IPS-20b (cell line): ENCODE measurements at regions not wholly inside any gene's neighbourhood (a gene's known extent, or its start where the extent isn't known, plus 50 kb on each side); places are given as distances from the start of the nearest gene placed in this dataset.

Experiments used
- H3K27ac ChIP-seq: one replicate; pipeline ENCODE4 v1.5.1; 2013; ENCODE audit warnings: low read length
- H3K27me3 ChIP-seq: 2 replicates; pipeline ENCODE4 v1.6.1; 2013; ENCODE audit warnings: mild to moderate bottlenecking, low read length, inconsistent platforms; ENCODE audit not compliant: insufficient read depth
- H3K36me3 ChIP-seq: 2 replicates; pipeline ENCODE4 v1.6.1; 2013; ENCODE audit warnings: low read depth, mild to moderate bottlenecking, inconsistent platforms, low read length, moderate library complexity; ENCODE audit not compliant: insufficient read depth
- H3K4me1 ChIP-seq: 2 replicates; pipeline ENCODE4 v1.6.1; 2013; ENCODE audit warnings: mild to moderate bottlenecking, control low read depth, inconsistent platforms, low read length, moderate library complexity; ENCODE audit not compliant: insufficient read depth
- H3K4me3 ChIP-seq: 2 replicates; pipeline ENCODE4 v1.5.1; 2013; ENCODE audit warnings: mild to moderate bottlenecking, low read length, inconsistent platforms
- H3K9ac ChIP-seq: 2 replicates; pipeline ENCODE4 v1.6.1; 2013; ENCODE audit warnings: low read depth, mild to moderate bottlenecking, inconsistent platforms, low read length, moderate library complexity
- H3K9me3 ChIP-seq: 2 replicates; pipeline ENCODE4 v1.6.1; 2013; ENCODE audit warnings: mild to moderate bottlenecking, low read depth, low read length, inconsistent platforms; ENCODE audit not compliant: insufficient read depth

- no peak overlapping the region for H3K4me3 ChIP-seq
These were observed 346.5 kb upstream of the XYLT1 start for GRCh38 chr16:17817260-17817659.

GRCh38 chr16:17812771-17813170, 342.0 kb upstream of the XYLT1 start:
- no peaks in the 10 kb centered on the region for H3K27me3 ChIP-seq
- no peak overlapping the region for H3K4me3 ChIP-seq
- H3K9ac ChIP-seq = no peak overlapping the region
- H3K9me3 ChIP-seq = peaks cover 29% of the 10 kb centered on the region; the same call in 1 of the 2 replicates
- no peaks in the 10 kb centered on the region for H3K36me3 ChIP-seq
- H3K27ac ChIP-seq = no peak overlapping the region
- H3K4me1 ChIP-seq = 0 out of 2 replicates have a peak, but pooled peaks cover 3% of the 10 kb centered on the region

More at GRCh38 chr16:17817260-17817659, 346.5 kb upstream of the XYLT1 start:
- Histone ChIP-seq H3K36me3 (no peaks in the 10 kb centered on the region), H3K9ac (no peak overlapping the region), H3K4me1 (0 out of 2 replicates have a peak, but pooled peaks cover 3% of the 10 kb centered on the region), H3K27me3 (no peaks in the 10 kb centered on the region), H3K27ac (no peak overlapping the region), H3K9me3 (peaks cover 30% of the 10 kb centered on the region; the same call in 1 of the 2 replicates)

GRCh38 chr16:17804857-17805256, 334.1 kb upstream of the XYLT1 start:
- no peaks in the 10 kb centered on the region for H3K9me3 ChIP-seq
- no peaks in the 10 kb centered on the region for H3K36me3 ChIP-seq
- H3K27ac ChIP-seq = no peak overlapping the region
- H3K4me3 ChIP-seq = no peak overlapping the region
- peaks cover 5% of the 10 kb centered on the region; the same call in 1 of the 2 replicates for H3K4me1 ChIP-seq
- no peaks in the 10 kb centered on the region for H3K27me3 ChIP-seq
- no peak overlapping the region for H3K9ac ChIP-seq

- no peaks in the 10 kb centered on the region for H3K9me3 ChIP-seq
- H3K27me3 ChIP-seq = no peaks in the 10 kb centered on the region
- H3K9ac ChIP-seq = no peak overlapping the region
- H3K27ac ChIP-seq = no peak overlapping the region
- no peak overlapping the region for H3K4me3 ChIP-seq
- no peaks in the 10 kb centered on the region for H3K36me3 ChIP-seq
- H3K4me1 ChIP-seq = peaks cover 10% of the 10 kb centered on the region
These were observed 333.1 kb upstream of the XYLT1 start for GRCh38 chr16:17803625-17804410.

GRCh38 chr16:17802571-17802970, 331.8 kb upstream of the XYLT1 start:
- Histone ChIP-seq H3K4me3 (no peak overlapping the region), H3K9ac (no peak overlapping the region), H3K9me3 (no peaks in the 10 kb centered on the region), H3K27me3 (no peaks in the 10 kb centered on the region), H3K27ac (no peak overlapping the region), H3K4me1 (peaks cover 10% of the 10 kb centered on the region), H3K36me3 (no peaks in the 10 kb centered on the region)

GRCh38 chr16:17801068-17801467, 330.3 kb upstream of the XYLT1 start:
- H3K4me1 ChIP-seq = peaks cover 10% of the 10 kb centered on the region
- no peak overlapping the region for H3K27ac ChIP-seq
- no peak overlapping the region for H3K9ac ChIP-seq
- no peaks in the 10 kb centered on the region for H3K9me3 ChIP-seq
- no peaks in the 10 kb centered on the region for H3K36me3 ChIP-seq
- no peaks in the 10 kb centered on the region for H3K27me3 ChIP-seq
- H3K4me3 ChIP-seq = no peak overlapping the region

- Histone ChIP-seq H3K9ac (no peak overlapping the region), H3K27me3 (no peaks in the 10 kb centered on the region), H3K4me1 (peaks cover 5% of the 10 kb centered on the region), H3K4me3 (no peak overlapping the region), H3K9me3 (no peaks in the 10 kb centered on the region), H3K36me3 (no peaks in the 10 kb centered on the region), H3K27ac (no peak overlapping the region)
These were observed 328.0 kb upstream of the XYLT1 start for GRCh38 chr16:17798716-17799115.

- Histone ChIP-seq H3K27me3 (no peaks in the 10 kb centered on the region), H3K9ac (no peak overlapping the region), H3K36me3 (no peaks in the 10 kb centered on the region), H3K9me3 (no peaks in the 10 kb centered on the region), H3K27ac (no peak overlapping the region), H3K4me3 (no peak overlapping the region), H3K4me1 (peaks cover 5% of the 10 kb centered on the region; the same call in 1 of the 2 replicates)
These were observed 322.6 kb upstream of the XYLT1 start for GRCh38 chr16:17793354-17793753.

- no peak overlapping the region for H3K4me3 ChIP-seq
- H3K4me1 ChIP-seq = no peaks in the 10 kb centered on the region
- no peak overlapping the region for H3K9ac ChIP-seq
- H3K27ac ChIP-seq = no peak overlapping the region
- H3K36me3 ChIP-seq = no peaks in the 10 kb centered on the region
- H3K9me3 ChIP-seq = no peaks in the 10 kb centered on the region
- no peaks in the 10 kb centered on the region; the same call in 1 of the 2 replicates for H3K27me3 ChIP-seq
These were observed 313.3 kb upstream of the XYLT1 start for GRCh38 chr16:17784073-17784472.

- H3K36me3 ChIP-seq = no peaks in the 10 kb centered on the region
- no peaks in the 10 kb centered on the region; the same call in 1 of the 2 replicates for H3K27me3 ChIP-seq
- no peak overlapping the region for H3K9ac ChIP-seq
- H3K4me3 ChIP-seq = no peak overlapping the region
- no peaks in the 10 kb centered on the region for H3K9me3 ChIP-seq
- no peak overlapping the region for H3K27ac ChIP-seq
- peaks cover 4% of the 10 kb centered on the region; the same call in 1 of the 2 replicates for H3K4me1 ChIP-seq
These were observed 309.4 kb upstream of the XYLT1 start for GRCh38 chr16:17780181-17780580.

- Histone ChIP-seq H3K4me1 (peaks cover 7% of the 10 kb centered on the region; the same call in 1 of the 2 replicates), H3K27ac (no peak overlapping the region), H3K9me3 (no peaks in the 10 kb centered on the region), H3K9ac (no peak overlapping the region), H3K27me3 (no peaks in the 10 kb centered on the region), H3K36me3 (no peaks in the 10 kb centered on the region), H3K4me3 (no peak overlapping the region)
These were observed 306.7 kb upstream of the XYLT1 start for GRCh38 chr16:17777408-17777863.

- H3K4me1 ChIP-seq = peaks cover 7% of the 10 kb centered on the region; the same call in 1 of the 2 replicates
- no peaks in the 10 kb centered on the region for H3K27me3 ChIP-seq
- H3K36me3 ChIP-seq = no peaks in the 10 kb centered on the region
- H3K4me3 ChIP-seq = no peak overlapping the region
- H3K27ac ChIP-seq = no peak overlapping the region
- H3K9ac ChIP-seq = no peak overlapping the region
- no peaks in the 10 kb centered on the region for H3K9me3 ChIP-seq
These were observed 306.1 kb upstream of the XYLT1 start for GRCh38 chr16:17776888-17777287.
